ENCODE measurements at regions not wholly inside any gene's neighbourhood (a gene's known extent, or its start where the extent isn't known, plus 50 kb on each side); places are given as distances from the start of the nearest gene placed in this dataset.
"Not testable (repeated sequence)": the region's sequence is repeated elsewhere in the genome, so short reads cannot be mapped to it uniquely, and the experiment has no call there.

GRCh38 chr18:10100196-10100595, 186.4 kb downstream of the VAPA start:
- TF ChIP-seq, protein P1, sequence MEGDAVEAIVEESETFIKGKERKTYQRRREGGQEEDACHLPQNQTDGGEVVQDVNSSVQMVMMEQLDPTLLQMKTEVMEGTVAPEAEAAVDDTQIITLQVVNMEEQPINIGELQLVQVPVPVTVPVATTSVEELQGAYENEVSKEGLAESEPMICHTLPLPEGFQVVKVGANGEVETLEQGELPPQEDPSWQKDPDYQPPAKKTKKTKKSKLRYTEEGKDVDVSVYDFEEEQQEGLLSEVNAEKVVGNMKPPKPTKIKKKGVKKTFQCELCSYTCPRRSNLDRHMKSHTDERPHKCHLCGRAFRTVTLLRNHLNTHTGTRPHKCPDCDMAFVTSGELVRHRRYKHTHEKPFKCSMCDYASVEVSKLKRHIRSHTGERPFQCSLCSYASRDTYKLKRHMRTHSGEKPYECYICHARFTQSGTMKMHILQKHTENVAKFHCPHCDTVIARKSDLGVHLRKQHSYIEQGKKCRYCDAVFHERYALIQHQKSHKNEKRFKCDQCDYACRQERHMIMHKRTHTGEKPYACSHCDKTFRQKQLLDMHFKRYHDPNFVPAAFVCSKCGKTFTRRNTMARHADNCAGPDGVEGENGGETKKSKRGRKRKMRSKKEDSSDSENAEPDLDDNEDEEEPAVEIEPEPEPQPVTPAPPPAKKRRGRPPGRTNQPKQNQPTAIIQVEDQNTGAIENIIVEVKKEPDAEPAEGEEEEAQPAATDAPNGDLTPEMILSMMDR (IDR thresholded peaks at IDR 0.05): no peak
- intact Hi-C loops (cut with DNase I): no loop called here
- Histone ChIP-seq H3K9me3 (no peaks in the 10 kb centered on the region), H3K27ac (no peak overlapping the region), H3K27me3 (ENCODE audit: insufficient read depth in 3 of 3, low read length in 2 of 3) (no peaks in the 10 kb centered on the region), H3K4me3 (no peak overlapping the region), H3K4me1 (peaks cover 7% of the 10 kb centered on the region), H3K36me3 (ENCODE audit: insufficient read depth in 1 of 2, low read depth in 1 of 2) (no peaks in the 10 kb centered on the region)
- 83 to 85% (median 83%) methylated on average over 4 of the region's 4 CpGs for WGBS, 3 donors
- DNase-seq: no peak
- no peak for ATAC-seq

- H3K27ac ChIP-seq: no peak overlapping the region
- intact Hi-C loops (cut with DNase I): no loop called here
- peak; percentile 44 to 79 (median 70) for ATAC-seq
- no peak overlapping the region for H3K4me3 ChIP-seq
- H3K27me3 ChIP-seq (ENCODE audit: insufficient read depth in 3 of 3, low read length in 2 of 3): no peaks in the 10 kb centered on the region
- peaks cover 7% of the 10 kb centered on the region for H3K4me1 ChIP-seq
- TF ChIP-seq, protein P1 (IDR thresholded peaks at IDR 0.05): no peak
- 23 to 29% (median 24%) methylated on average over 12 of the region's 12 CpGs for WGBS, 3 donors
- H3K36me3 ChIP-seq (ENCODE audit: insufficient read depth in 1 of 2, low read depth in 1 of 2): no peaks in the 10 kb centered on the region
- peak; percentile 30 to 64 for DNase-seq
- no peaks in the 10 kb centered on the region for H3K9me3 ChIP-seq
Measured at GRCh38 chr18:10100941-10101701, 187.3 kb downstream of the VAPA start.

DNA sequence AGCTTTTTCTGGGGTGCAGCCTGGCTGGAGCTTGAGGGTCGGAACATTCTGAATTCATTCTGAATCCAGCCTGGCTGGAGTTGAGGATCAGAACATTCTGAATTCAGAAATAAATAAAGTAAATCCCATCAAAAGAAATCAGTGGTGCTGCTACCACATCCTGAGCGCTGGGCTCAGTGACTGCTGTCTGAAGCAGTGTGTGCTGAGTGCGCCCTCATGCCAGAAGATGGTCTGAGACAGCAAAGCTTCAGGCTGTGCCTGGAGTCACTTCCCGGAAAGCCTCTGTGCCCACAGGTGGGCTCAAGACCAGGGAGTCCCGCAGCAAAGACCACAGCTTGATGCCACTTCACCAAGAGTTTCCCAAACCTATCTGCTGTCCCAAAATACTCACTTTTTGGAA, 187.9 kb downstream of the VAPA start:
- intact Hi-C loops (cut with DNase I): no loop called here
- H3K4me3 ChIP-seq: no peak overlapping the region
- no peak for ATAC-seq

GRCh38 chr18:10105118-10105517, 191.3 kb downstream of the VAPA start:
- intact Hi-C loops (cut with DNase I): not testable (repeated sequence)

More for the DNA sequence above, 187.9 kb downstream of the VAPA start:
- no peaks in the 10 kb centered on the region for H3K27me3 ChIP-seq (ENCODE audit: insufficient read depth in 3 of 3, low read length in 2 of 3)
- H3K27ac ChIP-seq: no peak overlapping the region
- no peak for DNase-seq
- TF ChIP-seq, protein P1 (IDR thresholded peaks at IDR 0.05): no peak
- H3K36me3 ChIP-seq (ENCODE audit: insufficient read depth in 1 of 2, low read depth in 1 of 2): no peaks in the 10 kb centered on the region
- H3K9me3 ChIP-seq: no peaks in the 10 kb centered on the region
- WGBS, 3 donors: 82 to 93% (median 93%) methylated on average over 5 of the region's 5 CpGs
- H3K4me1 ChIP-seq: peaks cover 7% of the 10 kb centered on the region

DNA sequence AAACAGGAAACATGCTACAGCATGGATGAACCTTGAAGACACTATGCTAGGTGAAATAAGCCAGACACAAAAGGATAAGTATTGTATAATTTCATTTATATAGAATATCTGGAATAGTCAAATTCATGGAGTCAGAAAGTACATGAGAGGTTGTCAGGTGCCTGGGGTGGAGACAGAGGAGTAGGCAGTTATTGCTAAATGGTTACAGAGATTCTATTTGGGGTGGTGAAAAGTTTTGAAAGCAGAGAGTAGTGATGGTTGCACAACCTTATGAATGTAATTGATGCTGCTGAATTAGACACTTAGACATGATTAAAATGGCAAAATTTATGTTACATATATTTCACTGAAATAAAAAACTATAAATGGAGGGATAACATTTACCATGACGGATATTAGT, 197.4 kb downstream of the VAPA start:
- Histone ChIP-seq H3K9me3 (no peaks in the 10 kb centered on the region), H3K36me3 (ENCODE audit: insufficient read depth in 1 of 2, low read depth in 1 of 2) (no peaks in the 10 kb centered on the region), H3K27ac (no peak overlapping the region), H3K4me3 (no peak overlapping the region), H3K27me3 (ENCODE audit: insufficient read depth in 3 of 3, low read length in 2 of 3) (no peaks in the 10 kb centered on the region), H3K4me1 (no peaks in the 10 kb centered on the region)
- ATAC-seq (no peak), DNase-seq (no peak)
- intact Hi-C loops (cut with DNase I): no loop called here
- TF ChIP-seq, protein P1 (IDR thresholded peaks at IDR 0.05): no peak
- WGBS, 3 donors: 84 to 93% (median 88%) methylated on average over 1 of the region's 1 CpG

More at GRCh38 chr18:10105118-10105517, 191.3 kb downstream of the VAPA start:
- H3K4me3 ChIP-seq; H3K36me3 ChIP-seq (ENCODE audit: insufficient read depth in 1 of 2, low read depth in 1 of 2); H3K27ac ChIP-seq; H3K27me3 ChIP-seq (ENCODE audit: insufficient read depth in 3 of 3, low read length in 2 of 3); ATAC-seq; H3K4me1 ChIP-seq; H3K9me3 ChIP-seq; DNase-seq: not testable (repeated sequence)
- WGBS, 3 donors: 38 to 92% (median 48%) methylated on average over 1 of the region's 1 CpG

Data from psoas muscle (tissue), 7 donors.